C4-2B (cell line): ENCODE measurements at regions not wholly inside any gene's neighbourhood (a gene's known extent, or its start where the extent isn't known, plus 50 kb on each side); places are given as distances from the start of the nearest gene placed in this dataset.
A peak's percentile ranks its signal among the peaks of the same experiment; 100 is the strongest.

Experiments used
- H3K27ac ChIP-seq: fragments of 450-650 bp; 2 replicates; pipeline ENCODE4 v1.5.1; 2017
- ZFX ChIP-seq: fragments of 450-650 bp; IDR thresholded peaks from 2 replicates; pipeline ENCODE4 v1.6.1; 2017
- TF ChIP-seq, protein P1 (sequence below): fragments of 450-650 bp; conservative IDR thresholded peaks from 2 replicates; pipeline ENCODE4 v1.5.1; 2017; ENCODE audit warnings: mild to moderate bottlenecking

DNA sequence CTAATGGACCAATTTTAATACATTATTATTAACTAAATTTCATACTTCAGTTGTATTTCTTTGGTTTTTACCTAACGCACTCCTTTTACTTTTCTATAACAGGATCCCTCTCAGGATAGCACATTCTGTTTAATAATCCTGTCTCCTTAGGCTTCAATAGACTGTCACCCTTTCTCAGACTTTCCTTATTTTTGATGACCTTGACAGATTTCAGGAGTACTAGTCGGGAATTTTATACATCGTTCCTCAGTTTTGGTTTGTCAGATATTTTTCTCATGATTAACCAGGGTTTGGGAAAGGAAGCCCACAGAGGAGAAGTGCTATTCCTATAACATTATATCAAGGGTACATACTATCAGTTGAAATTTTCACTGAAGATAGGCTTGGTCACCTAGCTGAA is 768.0 kb upstream of the GJE1 start:
- H3K27ac ChIP-seq = no peak overlapping the region
- no peak for TF ChIP-seq ZFX
- TF ChIP-seq, protein P1, sequence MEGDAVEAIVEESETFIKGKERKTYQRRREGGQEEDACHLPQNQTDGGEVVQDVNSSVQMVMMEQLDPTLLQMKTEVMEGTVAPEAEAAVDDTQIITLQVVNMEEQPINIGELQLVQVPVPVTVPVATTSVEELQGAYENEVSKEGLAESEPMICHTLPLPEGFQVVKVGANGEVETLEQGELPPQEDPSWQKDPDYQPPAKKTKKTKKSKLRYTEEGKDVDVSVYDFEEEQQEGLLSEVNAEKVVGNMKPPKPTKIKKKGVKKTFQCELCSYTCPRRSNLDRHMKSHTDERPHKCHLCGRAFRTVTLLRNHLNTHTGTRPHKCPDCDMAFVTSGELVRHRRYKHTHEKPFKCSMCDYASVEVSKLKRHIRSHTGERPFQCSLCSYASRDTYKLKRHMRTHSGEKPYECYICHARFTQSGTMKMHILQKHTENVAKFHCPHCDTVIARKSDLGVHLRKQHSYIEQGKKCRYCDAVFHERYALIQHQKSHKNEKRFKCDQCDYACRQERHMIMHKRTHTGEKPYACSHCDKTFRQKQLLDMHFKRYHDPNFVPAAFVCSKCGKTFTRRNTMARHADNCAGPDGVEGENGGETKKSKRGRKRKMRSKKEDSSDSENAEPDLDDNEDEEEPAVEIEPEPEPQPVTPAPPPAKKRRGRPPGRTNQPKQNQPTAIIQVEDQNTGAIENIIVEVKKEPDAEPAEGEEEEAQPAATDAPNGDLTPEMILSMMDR = no peak

DNA sequence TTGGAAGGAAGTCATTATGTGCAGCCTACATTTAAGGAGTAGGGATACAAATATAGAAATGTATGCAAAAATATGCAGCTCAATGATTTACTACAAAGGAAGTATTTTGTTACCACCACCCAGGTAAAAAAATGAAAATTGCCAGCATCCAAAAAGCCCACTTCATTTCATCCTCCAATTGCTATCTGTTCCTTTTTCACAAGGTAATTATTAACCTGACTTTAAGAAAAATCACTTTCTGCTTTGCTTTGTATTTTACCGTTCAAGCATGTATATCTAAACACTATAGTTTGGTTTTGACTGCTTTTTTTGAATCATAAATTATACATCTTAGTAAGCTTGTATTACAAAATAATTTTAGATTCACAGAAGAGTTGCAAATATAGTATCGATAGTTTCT is 768.5 kb upstream of the GJE1 start:
- no peak overlapping the region for H3K27ac ChIP-seq
- TF ChIP-seq, protein P1 = no peak
- TF ChIP-seq ZFX = no peak

DNA sequence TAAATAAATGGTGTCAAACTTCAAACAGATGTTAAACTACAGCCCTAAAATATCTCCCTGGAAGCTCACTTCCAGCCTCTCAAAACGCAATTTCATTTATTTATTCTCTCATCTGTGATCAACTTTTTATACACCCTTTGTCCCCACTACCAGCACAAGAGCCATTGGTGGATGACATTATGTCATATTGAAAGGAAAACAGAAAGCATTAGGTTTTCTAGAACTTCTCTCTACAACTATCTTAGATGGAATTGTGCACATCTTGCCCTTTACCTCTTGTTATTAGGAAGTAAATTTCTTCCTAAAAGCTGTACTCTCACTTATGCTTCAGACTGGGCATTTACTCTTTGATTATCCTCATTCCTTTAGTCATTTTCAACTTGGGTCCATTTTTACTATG is 771.2 kb upstream of the GJE1 start:
- no peak for TF ChIP-seq ZFX
- H3K27ac ChIP-seq = no peak overlapping the region

DNA sequence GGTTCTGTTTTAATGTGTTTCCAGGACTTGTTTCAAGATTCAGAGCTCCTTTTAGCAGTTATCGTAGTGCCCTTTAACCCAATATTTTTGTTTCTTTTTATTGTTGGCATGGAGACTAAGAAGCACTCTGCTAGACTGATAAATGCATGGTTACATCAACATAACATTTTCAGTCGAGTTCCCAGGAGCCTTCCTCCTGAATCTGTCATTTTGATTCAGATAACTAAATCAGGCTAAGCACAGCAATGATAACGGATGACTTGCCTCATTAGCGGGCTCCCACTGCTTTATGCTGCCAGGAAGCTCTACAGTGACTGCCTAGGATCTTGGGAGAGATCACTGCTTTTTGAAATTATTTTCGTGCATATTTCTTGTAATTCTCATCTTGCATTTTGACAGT is 772.8 kb upstream of the GJE1 start:
- no peak for TF ChIP-seq ZFX
- TF ChIP-seq, protein P1 = no peak
- no peak overlapping the region for H3K27ac ChIP-seq

DNA sequence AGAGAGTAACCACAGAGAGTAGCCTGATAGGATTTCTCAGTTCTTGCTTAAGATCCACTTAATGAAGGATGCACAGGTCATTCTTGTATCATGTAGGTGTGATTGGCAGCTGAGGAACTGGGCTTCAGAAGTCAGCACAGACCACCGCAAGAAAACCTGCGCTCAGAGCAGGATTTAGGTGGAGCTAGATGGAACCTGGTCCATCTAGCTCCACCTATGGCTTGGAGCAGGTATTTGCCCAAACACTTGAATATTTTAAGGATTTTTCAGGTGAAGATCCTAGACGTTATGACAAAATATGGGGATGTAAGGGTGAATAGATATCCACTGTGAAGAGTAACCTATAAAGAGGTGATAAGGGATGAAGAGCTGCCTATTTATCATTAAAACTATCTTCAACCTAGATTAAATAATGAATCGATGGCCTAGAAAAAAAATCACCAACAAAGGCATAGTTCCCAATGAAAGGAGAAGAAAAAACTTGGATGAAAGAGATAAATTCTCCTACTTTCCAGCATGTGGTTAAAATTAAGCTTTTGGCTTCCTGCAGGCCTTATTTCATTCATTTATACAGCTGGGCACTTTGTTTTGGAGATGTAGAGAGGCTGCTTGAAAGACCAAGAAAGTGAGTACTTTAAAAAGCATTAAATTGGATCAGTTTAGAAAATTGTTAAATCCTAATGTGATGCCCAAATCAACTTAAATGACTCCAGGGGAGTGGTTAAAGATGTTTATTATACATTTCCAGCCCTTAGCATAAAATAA is 778.4 kb upstream of the GJE1 start:
- no peak overlapping the region for H3K27ac ChIP-seq
- no peak for TF ChIP-seq ZFX
- TF ChIP-seq, protein P1 = peak; percentile 31

DNA sequence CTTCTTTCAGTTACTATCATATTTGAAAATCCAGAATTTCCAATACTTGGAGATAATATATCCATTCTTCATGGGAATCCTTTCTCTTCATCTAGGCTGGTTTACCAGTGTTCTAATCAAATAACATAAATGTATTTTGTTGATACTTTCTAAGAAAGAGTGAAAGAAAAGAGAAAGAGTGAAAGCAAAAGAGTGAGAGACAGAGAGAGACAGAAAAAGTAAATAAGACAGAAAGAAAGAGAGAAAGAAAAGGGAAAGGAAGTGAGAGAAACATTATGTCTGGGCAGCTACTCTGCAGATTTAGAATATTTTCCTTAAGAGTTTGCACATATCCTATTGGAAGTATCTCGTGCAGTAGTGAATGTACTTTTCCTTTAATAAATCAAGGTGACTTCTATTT is 781.0 kb upstream of the GJE1 start:
- TF ChIP-seq, protein P1 = no peak
- TF ChIP-seq ZFX = no peak
- H3K27ac ChIP-seq = no peak overlapping the region

DNA sequence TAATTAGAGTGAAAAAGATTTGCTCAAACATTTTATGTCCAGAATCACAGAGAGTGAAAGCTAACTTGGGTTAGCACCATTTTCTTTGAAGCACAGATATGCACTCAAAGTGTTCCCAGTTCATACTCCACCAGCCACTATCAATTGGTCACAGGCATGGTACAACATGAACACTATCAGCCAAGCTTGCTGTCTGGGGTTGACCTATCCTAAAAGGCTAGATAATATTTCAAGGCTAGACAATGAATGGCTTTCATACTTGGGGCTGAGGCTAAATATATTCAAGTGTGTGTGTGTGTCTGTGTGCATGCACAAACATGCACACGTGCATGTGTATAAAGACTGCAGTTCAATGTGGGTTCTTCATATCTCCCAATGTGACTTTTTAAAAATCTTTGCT is 783.0 kb upstream of the GJE1 start:
- no peak overlapping the region for H3K27ac ChIP-seq
- TF ChIP-seq, protein P1 = no peak
- TF ChIP-seq ZFX = no peak

DNA sequence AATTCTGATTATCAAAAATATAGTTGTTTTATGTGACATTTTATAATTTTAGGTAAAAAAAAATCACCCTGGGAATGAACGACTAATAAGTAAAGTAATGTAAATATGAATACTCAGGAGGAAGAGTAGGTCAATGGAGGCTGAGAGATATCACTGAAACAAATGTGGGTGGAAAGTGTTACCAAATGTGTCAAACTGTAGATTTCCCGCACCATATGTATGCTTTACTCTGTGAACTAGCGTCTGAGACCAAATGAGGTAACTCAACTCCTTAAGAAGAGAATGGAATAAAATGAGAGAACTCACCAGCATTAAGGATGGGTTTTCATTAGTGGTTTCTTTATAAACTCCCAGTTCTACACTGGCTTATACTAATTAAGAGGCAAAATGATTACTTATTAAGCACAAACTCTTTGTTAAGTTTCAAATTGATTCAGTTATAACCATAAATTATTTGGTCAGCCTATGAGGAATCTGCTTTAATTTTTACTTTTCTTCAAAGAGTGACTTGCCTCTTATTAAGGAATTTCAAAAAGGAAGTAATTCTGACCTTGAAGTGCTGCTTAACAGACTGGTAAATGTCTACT is 784.7 kb upstream of the GJE1 start:
- no peak for TF ChIP-seq ZFX
- TF ChIP-seq, protein P1 = no peak
- no peak overlapping the region for H3K27ac ChIP-seq
